T47D (cell line): ENCODE measurements at regions not wholly inside any gene's neighbourhood (a gene's known extent, or its start where the extent isn't known, plus 50 kb on each side); places are given as distances from the start of the nearest gene placed in this dataset.
A peak's percentile ranks its signal among the peaks of the same experiment; 100 is the strongest.

Experiments
- DNase-seq, 2 experiments: peaks; one replicate each; pipeline versions ENCODE4 v3.0.0 to v3.0.0-alpha.2; 2011 to 2012; ENCODE audit warnings: low read depth in 1 of 2, low spot score in 1 of 2
- JUND ChIP-seq: IDR thresholded peaks from 2 replicates; pipeline ENCODE4 v1.6.1; 2012; ENCODE audit warnings: low read depth
- in situ Hi-C: cut with HindIII; loops from 2 replicates; pipeline ENCODE4 v1.10.0; 2016; ENCODE audit warnings: low sequenced_read_pairs, low pct_unique_long_range_greater_than_20kb

DNA sequence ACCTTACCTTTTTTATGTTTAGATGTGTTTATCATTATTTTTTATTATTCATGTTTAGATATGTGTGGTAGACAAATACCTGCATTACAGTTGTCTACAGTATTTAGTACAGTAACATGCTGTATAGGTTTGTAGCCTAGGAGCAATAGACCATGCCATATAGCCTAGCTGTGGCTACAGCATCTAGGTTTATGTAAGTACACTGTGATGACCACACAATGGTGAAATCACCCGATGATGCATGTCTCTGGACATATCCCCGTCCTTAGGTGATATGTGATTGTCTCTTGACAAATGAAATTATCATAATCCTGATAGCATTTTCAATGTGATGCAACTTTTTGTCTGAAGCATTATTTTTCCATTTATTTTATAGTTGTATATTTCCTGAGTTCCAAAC, 121.2 kb downstream of the DISP1 start:
- DNase-seq, result no peak
- in situ Hi-C loops, result no loop called here
- no peak for TF ChIP-seq JUND

DNA sequence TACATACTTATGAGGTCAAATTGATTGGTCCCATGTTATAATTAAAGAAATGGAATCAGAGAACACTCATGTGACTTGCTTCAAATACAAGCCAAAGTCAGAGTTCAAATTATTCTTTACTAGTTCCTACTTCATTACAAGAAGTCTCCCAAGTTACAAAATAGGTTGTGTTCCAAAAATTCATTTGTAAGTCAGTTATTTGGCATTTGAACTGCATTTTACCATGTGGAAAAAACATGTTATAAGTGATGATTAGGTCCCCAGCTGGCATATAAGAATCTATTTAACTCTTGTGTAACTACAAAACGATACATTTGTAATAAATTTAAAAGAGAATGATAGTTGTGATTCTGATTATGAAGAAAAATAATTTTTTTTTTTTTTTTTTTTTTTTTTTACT, 124.1 kb downstream of the DISP1 start:
- TF ChIP-seq JUND, result no peak
- in situ Hi-C loops, result no loop called here
- no peak for DNase-seq

DNA sequence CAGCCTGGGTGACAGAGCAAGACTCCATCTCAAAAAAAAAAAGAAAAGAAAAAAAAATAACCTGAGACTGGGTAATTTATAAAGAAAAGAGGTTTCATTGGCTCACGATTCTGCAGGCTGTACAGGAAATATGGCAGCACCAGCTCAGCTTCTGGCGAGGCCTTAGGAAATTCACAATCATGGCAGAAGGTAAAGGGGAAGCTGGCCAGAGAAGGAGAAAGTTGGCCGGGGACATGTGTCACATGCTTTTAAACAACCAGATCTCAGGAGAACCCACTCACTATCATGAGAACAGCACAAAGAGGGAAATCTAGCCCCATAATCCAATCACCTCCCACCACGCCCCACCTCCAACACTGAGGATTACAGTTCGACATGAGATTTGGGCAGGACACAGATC, 125.3 kb downstream of the DISP1 start:
- TF ChIP-seq JUND, result no peak
- in situ Hi-C loops, result no loop called here

DNA sequence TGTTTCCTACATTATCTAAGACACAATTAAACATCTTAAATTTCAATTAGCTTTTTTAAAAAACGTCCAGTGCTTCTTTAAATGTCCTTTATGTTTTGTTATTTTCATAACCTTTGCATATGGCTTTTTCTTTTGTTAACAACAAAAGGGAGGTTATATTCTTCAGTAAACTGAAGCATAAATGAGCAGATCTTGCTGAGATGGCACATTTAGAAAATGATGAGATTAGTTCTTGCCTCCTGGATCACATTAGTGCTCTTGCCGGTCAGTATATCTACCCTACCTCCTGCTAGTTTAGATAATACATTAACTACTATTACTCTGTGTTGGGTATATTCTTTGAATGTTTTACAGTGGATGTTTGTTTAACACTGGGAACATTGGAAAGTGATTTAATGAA, 126.1 kb downstream of the DISP1 start:
- DNase-seq, result no peak
- TF ChIP-seq JUND, result no peak
- in situ Hi-C loops, result no loop called here

More for the DNA sequence above, 125.3 kb downstream of the DISP1 start:
- no peak for DNase-seq

DNA sequence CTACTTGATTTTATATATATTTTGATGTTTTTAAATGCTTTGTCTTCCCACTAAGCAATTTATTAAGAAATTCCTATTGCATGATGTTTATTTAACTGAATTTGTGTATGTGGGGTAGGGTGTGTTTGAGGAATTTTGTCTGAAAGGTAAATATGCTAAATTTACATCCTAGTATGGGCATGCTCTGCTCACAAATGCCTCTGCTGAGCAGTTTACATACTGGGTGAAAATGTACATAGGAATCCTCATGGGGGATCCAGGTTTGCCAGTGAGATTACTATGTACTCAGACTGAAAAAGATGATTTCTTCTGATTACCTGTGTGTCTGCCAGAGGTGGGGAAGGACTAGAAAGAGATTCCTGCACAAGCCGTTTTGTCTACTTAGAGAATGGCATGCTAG, 126.6 kb downstream of the DISP1 start:
- TF ChIP-seq JUND, result no peak; the same call in 1 of the 2 replicates
- in situ Hi-C loops, result no loop called here
- peak in 1 of 2 experiments; percentile 23 for DNase-seq

DNA sequence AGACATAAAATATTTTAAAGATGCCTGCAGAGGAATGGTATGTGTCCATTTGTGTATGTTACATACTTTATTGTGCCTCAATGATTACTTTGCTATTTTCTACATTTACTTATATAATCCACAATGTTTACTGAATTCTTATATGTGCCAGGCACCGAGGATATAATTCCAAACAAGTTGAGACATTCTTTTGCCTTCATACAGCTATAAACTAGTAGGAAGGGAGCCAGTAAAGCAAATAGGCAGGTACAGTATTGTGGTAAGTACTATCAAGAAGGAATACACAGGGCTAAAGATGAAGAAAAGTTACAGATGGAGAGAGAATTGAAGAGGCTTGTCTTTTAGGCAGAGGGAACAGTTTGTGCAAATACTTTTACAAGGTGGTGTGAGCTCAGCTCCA, 131.6 kb downstream of the DISP1 start:
- TF ChIP-seq JUND, result no peak
- DNase-seq, result peak in 1 of 2 experiments; percentile 70
- in situ Hi-C loops, result no loop called here

DNA sequence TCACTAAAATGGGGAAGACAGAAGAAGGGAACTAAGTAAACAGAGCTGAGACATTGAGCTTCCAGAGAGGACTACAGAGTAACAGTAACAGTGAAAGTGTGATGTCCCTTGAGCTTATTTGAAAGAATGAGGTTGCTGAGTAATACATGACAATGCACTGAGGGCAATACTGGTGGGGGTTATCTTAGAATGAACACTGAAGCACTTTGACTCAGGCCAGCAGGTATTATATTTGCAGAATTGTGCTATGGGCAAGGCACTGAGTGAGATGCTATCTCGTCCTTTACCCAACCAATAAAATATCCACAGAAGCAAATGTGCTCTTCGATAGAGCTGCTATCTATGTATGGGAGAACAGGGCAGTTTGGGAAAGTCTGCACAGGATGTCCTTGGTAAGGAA, 133.2 kb downstream of the DISP1 start:
- in situ Hi-C loops, result no loop called here
- no peak for DNase-seq
- no peak for TF ChIP-seq JUND

DNA sequence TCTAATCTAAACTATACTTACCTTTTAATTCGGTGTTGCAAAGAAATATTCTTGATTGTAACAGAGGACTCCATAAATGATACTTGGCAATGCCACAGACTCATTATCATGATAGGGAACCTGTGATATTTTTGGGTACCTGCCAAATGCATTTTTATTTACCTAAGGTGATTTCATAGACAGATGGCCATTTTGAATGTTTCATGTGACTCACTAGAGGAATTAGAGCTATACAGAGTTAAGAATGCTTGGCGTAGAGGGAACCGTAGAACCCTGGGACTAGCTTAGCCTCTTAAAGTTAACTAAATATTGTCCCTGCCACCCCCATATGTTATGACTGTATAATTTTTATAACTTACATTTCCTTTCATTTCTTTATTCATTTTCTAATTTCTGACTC, 136.1 kb downstream of the DISP1 start:
- TF ChIP-seq JUND, result no peak
- in situ Hi-C loops, result no loop called here
- DNase-seq, result no peak

DNA sequence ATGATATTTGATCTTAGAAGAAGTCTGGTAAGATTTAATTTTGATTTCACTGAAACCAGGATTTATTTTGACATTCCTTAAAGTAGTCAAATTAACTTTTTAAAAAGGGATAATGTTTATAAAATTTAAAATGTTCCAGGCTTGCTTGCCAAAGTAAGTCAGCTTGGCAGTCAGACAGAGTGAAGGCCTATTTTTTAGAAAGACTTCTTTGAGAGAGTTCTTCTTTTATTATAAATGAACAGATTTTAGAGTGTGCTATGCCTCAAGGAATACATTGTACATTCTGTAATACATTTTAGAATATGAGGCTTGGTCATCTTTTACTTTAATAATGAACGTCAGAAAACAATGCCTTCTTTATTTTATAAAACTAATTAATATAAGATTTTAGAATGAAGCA, 138.7 kb downstream of the DISP1 start:
- in situ Hi-C loops, result no loop called here
- no peak for DNase-seq
- TF ChIP-seq JUND, result no peak

DNA sequence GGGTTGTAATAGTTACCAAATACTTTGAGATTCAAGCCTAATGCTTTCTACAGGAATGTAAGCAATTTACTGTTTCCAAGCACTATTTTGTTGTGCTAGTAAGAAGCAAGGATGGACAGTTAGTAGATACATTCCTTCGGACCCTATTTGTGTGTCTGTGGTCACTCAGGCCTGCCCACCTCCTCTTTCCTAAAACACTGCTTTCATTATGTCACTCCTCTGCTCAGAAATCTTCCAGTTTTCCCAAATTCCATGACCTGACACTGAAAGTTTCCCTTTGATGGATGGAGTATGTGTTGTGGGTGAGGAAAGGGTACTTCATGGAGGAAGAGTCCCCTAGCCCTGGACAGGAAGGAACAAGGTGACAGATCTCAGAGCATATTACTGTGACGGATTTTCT, 141.1 kb downstream of the DISP1 start:
- in situ Hi-C loops, result no loop called here
- no peak for DNase-seq
- TF ChIP-seq JUND, result no peak

DNA sequence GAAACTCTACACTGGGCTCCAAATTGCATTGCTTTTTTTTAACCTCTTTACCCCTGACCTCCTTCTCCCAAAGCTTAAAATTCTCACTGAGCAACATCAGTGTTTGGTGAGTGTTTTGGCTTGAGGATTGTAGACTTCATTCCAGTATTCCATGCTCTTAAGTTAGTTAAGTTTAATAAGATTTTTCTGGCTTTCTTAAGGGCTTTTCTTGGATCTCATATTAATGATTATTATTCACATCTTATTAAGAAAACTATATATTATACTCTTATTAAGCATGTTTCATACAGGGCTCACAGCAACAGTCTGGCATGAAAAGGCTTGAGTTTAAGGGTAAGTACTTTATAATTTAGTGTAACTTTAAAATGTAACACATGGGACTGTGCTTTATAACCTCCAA, 141.8 kb downstream of the DISP1 start:
- DNase-seq, result no peak
- no peak for TF ChIP-seq JUND
- in situ Hi-C loops, result no loop called here

DNA sequence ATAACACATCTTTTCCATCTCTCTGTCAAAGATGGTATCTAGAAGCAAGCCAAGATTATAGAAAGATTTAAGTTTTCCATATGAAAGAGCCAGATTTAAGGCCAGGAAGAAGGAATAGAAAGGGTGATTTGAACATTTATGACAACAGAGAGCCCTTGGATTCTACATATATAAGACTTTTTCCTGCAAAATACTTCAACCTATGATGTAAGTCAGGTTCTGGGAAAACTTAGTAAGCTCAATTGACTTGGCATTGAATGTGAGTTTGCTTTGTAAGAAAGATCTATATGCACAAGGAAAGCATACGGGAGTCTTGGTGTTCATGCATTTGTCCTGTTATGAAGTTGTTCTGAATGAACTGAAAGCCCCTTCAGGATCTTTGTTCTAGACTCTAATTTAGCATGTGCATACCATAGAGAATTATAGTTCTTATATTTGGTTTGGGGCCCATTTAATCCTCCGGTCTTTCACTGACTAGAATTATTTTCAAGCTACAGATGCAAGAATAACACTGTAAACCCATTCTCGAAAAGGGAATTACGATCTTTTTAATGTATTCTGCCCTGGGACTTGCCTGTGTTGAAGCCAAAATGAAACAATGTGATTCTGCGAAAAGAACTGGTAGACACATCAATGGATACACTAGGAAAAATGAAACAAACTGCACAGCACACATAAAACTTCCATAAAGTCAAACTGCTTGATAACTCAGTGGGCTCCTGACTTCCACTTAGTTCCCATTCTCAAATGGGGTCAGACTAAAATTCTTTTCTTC, 152.8 kb downstream of the DISP1 start:
- in situ Hi-C loops, result no loop called here
- no peak for TF ChIP-seq JUND
- DNase-seq, result peak in 1 of 2 experiments; percentile 10

DNA sequence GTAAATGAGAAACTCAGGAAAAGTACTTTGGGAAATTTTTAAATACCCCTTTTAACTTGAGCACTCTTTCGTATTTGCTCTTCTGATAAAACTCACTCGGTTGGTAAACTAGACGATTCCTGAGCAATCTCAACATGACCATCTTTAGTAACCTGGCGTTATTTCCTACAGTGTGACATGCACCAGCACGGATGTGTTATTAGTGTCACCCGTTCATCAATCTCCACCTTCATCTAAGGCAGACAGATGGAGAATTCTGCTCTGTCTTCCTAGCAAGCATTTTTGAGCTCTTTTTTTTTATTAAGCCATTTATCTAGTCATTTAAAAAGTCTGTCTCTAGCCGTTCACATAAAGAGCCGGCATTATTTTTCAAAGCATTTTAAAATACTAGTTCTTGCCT, 155.2 kb downstream of the DISP1 start:
- DNase-seq, result no peak
- no peak for TF ChIP-seq JUND
- in situ Hi-C loops, result no loop called here

DNA sequence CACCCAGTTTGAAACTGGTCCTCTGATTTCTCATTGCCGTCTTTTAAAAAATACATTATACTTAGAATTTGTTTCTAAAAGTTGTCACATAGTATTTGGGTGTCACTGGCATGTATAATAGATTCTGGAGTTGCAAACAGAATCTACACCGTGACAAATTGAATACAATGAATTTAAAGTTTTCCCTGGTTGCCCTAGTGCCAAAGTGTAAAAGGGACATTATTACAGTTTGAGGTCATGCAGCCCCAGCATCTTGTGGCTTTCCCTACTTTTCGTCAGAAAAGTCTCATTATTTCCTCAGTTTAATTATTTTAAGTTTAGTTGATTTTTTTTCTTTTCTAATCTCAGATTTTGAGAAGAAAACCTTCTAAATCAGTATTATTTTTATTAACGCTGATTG, 155.9 kb downstream of the DISP1 start:
- in situ Hi-C loops, result no loop called here
- no peak for TF ChIP-seq JUND

More for the DNA sequence above, 155.9 kb downstream of the DISP1 start:
- no peak for DNase-seq
